GM18499 (cell line): ENCODE measurements at regions not wholly inside any gene's neighbourhood (a gene's known extent, or its start where the extent isn't known, plus 50 kb on each side); places are given as distances from the start of the nearest gene placed in this dataset.
"Not testable (repeated sequence)": the region's sequence is repeated elsewhere in the genome, so short reads cannot be mapped to it uniquely, and the experiment has no call there.

Experiments used
- ATAC-seq: cut with Tn5 transposase; IDR thresholded peaks from one replicate; pipeline ENCODE4 v1.9.1; 2021; ENCODE audit warnings: moderate number of reproducible peaks; ENCODE audit not compliant: insufficient read depth, unreplicated experiment

DNA sequence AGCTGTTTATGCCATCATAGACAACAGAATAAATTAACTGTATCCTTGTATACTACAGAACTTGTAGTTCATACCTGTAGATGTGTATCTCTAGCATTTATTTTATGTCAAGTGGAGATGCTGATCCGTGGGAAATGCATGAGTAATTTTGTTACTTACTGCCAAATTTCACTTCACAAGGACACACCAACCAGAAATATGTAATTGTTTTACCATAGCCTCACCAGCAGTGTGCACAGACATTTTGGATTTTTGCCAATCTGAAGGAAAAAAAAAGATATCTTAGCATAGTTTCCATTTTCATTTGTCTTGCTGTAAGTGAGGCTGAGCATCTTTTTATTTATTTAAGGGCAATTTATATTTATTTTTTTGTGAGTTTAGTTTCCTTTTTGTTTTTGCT is 265.1 kb upstream of the OSR1 start:
- no peak for ATAC-seq

DNA sequence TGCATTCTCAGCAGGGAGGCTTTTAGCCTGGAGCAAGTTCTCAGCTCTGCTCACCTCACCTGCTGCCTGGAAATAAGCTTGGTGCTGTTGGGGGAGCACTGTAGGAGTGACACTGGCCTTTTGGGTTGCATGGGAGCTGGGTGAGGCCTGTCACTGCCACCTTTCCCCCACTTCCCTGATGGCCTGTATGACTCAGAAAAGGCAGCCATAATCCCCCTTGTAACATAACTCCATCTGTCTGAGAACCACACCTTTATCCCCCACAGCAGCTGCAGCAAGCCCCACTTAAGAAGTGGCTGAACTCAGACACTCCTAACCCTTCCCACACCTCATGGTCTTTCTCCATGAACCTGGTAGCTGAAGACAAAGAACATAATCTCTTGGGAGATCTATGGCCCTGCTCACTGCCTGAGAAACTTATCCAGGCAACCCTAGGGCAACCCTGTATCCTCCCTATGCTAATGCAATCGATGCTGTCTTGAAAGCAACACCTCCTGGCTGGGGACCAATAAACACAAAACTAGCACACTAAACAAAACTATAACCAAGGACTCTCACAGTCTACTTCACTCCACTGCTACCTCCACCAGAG is 258.9 kb upstream of the OSR1 start:
- ATAC-seq: no peak

DNA sequence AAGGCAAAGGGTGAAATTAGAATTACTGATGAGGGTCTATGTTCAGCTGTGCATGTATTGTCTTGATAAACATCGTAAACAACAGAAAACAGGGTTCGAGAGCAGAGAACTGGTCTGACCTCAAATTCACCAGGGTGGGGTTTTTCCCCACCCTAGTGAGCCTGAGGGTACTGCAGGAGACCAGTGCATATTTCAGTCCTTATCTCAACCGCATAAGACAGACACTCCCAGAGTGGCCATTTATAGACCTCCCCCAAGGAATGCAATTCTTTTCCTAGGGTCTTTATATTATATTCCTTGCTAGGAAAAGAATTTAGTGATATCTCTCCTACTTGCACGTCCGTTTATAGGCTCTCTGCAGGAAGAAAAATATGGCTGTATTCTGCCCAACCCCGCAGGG is 257.0 kb upstream of the OSR1 start:
- not testable (repeated sequence) for ATAC-seq

DNA sequence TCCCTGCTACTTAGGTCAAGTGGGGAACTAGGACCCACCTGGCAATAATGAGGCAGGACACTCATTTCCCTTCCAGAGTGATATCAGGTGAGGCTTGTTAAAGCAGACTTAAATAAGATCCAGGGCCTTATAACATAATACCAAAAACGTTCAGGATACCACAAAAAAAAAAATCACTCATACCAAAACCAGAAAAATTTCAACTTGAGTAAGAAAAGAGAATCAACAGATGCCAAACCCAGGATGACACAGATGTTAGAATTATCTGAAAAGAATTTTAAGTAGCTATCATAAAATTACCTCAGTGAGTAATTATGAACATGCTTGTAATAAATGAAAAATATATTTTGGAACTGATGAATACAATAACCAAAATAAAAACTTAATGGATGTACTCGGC is 255.6 kb upstream of the OSR1 start:
- ATAC-seq: no peak

DNA sequence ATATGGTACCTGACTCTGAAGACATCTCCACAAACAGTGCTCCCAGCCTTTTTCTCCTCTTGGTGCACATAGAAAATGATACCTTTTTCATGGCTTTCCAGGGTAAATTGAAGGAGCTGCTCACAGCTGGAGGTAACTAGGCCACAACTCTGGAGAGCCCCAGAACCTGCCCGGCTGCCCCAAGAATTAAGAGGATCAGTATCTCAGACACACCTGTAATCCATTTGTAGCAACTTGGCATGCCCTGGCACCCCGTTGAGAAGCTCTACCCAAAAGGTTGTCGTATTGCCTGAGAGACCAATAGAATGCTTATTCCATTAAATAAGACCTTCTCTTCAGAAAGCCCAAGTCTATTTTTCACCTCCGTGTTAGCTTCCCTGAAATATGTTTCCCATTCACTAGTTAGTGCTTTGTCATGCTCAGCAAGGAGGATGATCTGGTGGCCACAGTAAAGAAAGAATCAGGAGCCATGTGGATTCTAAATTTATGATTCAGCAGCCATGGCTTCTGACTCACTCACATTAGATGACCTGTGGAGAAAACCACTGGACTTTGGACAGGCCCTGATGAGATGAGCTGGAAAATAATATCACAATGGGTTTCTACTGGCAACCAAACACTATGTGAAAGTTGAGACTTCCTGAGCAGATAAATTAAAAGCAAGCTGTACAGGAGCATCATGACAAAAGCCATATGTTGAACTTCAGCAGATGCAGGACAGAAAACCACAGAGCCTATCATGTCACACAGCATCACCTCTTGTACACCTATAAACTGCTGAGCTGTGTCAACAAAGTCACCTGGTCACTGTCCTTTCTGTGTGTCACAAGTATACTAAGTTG is 253.3 kb upstream of the OSR1 start:
- ATAC-seq: no peak

DNA sequence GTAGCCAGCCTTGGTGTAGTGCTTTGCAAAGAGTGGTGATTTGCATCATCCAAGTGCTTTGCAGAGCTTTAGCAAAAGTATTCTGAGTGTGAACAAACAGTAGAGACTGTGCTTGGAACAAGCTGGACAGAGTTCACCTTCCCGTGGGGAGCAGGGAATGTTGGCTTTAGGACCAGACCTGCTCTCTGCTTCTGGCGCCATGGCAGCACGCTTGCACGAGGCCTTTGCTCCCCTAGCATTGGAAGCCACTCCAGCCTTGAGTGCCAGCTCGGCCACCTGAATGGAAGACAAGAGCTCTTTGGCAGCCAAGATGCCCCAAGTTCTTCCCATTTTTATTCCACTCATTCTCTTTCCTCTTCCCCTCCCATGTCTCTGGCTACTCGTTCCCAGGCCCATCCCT is 250.8 kb upstream of the OSR1 start:
- no peak for ATAC-seq

DNA sequence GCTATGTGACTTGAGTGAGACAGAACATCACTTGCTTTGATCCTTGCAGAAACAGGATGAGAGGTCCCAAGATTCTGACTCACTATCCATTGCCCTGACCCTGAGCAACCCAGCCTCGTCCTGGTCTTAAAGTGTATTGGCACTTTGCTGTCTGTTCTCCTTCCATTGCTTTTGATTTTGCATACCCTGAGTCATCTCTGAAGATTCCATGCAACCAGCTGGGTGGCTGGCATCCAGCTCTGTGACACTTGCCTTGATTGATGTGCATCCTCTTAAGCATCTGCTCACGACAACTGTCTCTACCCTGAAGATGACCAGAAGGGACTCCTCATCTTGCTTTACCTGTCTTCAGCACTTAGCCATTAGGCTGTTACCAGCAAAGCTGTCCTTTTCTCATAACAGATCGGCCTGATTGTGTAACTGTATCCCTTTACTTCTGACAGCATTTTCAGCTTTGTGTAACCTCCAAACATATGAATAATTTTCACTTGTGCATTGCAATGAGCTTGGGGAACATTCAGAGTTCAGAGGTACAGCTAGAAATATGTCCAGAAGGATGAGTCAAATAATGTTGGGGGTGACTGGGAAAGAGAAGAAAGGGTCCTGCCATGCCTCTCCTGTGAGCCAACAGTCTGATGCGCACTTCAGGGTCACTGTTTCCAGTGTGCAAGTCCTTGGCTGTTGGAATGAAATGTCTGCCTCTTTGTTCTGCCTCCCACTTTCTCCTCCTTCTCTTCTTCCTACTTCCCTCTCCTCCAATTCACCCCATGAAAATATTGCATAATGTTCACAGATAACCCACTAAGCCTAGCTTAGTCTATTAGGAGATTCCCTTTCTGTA is 249.7 kb upstream of the OSR1 start:
- ATAC-seq: no peak

DNA sequence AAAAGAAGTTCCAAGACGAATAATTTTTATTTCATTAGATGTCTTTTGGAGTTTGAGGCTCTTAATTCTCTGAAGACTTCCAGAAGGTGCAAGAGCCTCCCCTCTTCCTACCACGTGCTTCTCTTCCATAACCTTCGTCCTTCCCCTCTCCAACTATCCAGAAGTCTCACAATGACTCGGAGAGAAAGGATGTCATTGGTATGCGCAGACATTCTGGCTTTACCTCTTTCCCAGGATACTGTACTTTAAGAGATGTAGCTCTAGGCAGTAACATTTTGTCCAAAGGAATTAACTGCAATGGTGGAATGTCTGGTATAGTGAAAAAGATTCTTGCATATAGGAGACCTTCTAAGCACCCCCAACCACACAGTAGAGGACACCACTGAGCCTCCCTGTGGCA is 249.0 kb upstream of the OSR1 start:
- ATAC-seq: no peak

DNA sequence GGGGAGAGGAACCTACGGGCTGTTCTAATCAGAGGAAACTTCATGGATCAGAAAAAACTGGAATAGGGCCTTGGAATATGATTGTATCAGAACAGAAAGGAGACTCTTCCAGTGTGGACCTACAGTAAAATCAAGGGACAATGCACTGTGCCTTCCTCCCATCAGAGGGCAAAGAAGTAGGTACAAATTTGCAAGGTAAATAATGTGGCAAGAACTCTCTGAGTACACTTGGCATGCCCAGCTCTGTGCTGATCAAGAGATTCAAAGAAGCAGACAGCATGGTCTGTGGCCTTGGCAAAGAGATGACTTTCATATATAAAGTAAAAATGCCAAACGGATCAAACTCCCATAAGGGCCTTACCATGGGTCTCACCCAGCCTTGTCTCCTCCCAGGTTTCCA is 242.6 kb upstream of the OSR1 start:
- no peak for ATAC-seq

DNA sequence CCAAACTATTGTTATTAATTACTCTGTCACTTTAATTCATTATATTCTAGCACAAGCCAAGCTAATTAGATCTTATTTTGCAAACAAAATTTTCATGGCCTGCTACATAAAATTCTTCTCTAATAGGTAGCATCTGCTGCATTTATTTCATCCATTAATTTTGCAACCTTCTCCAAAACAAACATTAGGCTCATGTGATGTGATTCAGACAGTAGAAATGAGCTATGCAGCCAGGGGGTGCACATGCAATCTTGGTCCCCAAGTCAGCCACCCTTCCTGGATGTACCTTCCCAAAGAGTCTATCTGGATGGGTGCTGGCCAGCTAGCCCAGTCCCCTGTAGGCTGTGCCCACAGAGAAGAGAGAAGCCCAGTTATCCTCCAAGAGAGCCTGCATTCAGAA is 242.1 kb upstream of the OSR1 start:
- no peak for ATAC-seq

DNA sequence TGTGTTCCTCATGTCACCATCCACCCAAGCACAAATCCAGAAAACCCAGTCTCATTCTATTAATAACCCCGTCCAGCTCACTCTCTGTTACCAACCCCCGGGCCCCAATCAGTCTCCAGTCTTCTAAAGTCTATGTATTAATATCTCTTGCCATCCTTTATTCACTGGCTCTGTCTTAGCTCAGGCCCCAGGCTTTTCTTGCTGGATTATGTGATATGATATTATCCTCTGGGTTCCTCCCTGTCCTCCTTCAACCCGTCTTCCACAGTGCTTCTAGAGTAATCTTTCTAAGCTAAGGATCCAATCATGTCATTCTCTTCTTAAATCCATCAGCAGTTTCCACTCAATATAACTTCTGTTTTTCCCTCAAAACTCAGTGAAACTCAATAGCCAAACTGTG is 240.5 kb upstream of the OSR1 start:
- ATAC-seq: no peak

DNA sequence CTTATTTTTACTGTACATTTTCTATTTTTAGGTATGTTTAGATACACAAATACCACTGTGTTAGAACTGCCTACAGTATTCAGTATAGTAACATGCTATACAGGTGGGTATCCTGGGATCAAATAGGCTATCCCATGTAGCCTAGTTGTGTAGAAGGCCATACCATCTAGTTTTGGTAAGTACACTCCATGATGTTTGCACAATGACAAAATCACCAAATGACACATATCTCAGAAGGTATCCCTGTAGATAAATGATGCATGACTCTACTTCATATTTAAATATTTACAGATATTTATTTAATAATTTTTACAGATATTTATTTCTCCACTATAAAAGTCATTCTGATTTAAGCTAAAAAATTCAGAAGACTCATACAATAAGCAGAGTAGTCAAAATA is 233.8 kb upstream of the OSR1 start:
- ATAC-seq: no peak

DNA sequence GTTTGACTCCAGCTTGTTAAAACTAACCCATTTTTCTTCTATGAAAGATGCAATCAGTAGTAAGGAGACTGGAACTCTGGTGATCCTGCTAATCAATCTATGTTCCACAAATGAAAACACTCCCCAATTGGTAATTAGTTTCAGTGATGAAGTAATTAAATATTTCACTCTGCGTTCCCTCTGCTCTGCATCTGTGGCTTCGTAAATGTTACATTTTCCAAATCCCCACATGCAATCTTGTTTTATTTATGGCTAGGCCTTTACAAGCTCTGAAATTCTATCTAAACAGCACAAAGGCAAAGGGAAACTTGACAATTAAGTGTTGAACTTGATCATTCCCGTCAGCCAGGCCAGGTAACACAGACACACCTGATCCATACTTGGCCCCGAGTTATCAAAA is 231.4 kb upstream of the OSR1 start:
- ATAC-seq: no peak

DNA sequence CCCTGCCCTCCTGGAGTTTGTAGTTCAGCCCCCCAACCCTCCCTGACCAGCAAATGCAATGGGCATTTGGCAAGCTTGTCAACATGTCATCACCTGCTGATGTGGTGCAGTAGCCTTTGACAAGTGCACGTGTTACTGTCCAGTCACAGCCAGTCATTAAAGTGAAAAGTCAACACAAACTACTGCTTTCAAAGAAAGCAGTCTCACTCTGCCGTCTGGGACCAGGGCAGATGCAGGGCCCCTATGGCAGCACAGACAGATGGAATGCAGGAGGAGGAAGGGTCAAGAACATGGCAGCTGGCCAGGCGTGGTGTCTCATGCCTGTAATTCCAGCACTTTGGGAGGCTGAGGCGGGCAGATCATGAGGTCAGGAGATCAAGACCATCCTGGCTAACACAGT is 222.4 kb upstream of the OSR1 start:
- no peak for ATAC-seq

DNA sequence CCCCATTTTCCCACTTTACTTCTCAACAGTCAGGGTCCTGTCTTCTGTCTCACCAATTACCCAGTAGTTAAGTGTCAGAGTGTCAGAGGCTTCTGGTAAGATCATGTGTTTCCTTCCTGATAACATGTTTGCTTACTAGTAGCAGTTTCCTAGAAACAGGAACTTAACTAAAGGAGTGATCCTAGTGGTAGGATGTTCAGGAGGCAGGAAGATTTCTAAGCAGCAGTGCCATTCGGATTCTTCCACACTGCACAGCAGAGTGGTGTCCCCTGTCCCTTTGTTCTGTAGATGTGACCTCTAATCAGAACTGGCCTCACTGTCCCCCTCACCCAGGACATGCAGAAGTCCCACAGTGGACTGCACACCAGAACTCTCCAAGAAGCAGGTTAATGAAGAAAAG is 221.8 kb upstream of the OSR1 start:
- ATAC-seq: no peak

DNA sequence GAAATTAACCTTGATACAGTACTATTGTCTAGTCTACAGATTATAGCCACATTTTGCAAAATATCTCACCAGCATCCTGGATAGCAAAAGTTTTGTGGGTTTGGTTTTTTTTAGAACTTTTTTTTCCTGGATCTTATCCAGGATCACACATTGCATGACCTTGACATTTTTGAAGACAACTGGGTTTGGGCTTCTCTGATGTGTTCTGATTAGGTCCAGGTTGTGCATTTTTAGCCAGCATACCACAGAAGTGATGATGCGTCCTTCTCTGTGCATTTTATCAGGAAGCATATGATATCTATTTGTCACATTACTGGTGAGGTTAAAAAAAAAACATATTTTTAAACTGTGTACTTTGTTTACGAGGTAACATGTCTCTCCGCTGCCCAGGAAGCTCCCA is 221.0 kb upstream of the OSR1 start:
- no peak for ATAC-seq

DNA sequence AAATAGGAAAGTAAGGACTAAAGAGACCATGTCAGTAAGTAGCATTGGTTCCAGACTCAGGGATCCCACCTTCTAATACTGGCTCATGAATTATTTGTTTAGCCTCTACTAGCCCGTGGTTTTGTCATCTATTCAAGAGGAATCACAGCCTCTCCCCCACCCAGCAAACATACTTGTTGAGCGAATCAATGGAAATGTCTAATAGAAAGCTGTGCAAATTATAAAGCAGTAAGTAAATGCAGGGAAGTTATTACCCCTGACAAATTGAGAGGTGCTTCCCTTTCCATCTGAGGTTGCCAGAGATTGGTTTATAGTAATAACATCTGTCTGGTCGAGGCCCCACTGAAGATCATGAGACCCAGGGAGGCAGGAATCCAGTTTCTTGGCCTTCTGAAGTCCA is 219.3 kb upstream of the OSR1 start:
- ATAC-seq: no peak

DNA sequence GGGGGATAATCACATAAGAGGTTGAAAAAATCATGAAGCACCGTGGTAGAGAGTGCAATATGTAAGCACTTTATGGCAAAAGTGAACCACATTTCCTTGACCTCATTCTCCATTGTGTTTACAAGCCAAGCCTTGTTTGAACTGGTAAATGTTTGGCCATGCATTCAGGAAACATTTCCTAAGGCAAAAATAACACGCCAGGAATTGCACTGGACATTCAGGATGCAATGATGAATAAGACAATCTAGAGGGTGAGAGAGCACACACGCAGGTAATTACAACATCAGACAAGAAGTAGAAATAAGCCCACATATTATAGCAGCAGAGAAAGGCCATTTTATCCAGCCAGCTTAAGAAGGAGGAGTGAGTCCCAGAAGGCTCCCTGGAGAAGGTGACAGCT is 218.0 kb upstream of the OSR1 start:
- no peak for ATAC-seq

DNA sequence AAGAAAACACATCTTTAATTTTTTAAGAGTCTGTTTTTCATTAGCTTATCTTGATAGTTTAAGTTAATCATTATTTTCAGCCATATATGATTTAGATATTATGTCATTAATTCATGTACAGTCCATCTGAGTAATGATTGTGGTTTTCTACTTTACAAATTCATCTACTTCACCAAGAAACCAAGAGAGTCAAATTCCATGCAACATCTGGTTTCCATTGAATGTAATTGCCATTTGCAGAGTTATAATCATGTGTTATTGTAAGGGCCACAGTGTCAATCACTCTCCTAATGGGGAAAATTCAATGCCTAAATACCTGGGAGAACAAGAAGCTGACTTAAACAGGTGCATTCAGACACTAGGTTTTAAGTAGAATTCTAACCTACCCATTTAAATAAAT is 217.2 kb upstream of the OSR1 start:
- ATAC-seq: no peak

DNA sequence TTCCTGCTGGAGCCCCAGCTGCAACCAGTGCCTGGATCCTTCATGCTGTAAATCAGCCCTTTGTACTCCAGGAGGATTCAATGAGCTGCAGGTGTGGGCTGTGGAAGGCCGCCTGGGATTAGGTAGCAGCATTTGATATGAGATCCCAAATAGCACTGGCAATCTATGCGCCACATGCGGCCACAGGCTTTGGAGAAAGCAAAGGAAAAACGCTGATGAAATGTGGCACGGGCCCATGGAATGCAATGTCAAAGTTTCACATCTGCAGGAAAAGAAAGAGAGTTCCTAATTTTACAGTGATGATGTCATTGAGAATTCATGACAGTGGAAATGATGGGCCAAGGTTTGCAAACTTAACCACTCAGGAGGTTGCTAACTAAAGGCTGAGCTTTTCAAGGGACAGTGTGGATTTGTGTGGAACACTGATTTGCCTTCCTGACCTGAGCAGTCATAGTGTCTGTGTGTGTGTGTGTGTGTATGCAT is 216.4 kb upstream of the OSR1 start:
- no peak for ATAC-seq

DNA sequence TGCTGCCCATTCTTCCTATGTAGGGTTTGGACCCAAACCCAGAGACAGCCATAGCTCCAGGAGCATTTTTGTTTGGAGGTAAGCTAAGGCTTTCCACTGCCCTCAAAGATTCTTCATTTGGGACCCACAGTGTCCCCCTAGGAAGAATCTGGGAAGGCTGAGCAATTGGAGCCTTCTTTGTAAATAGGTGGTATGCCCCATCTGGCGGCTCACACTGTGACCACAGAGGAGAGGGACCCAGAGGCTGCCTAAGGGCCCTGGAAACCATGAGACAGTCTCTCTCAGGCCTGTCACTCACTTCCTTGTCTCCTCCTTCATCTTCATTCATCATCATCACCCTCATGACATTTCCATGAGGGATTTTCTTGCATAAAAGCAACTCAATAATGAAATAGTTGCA is 215.4 kb upstream of the OSR1 start:
- no peak for ATAC-seq
